ENCODE measurements at regions not wholly inside any gene's neighbourhood (a gene's known extent, or its start where the extent isn't known, plus 50 kb on each side); places are given as distances from the start of the nearest gene placed in this dataset.

DNA sequence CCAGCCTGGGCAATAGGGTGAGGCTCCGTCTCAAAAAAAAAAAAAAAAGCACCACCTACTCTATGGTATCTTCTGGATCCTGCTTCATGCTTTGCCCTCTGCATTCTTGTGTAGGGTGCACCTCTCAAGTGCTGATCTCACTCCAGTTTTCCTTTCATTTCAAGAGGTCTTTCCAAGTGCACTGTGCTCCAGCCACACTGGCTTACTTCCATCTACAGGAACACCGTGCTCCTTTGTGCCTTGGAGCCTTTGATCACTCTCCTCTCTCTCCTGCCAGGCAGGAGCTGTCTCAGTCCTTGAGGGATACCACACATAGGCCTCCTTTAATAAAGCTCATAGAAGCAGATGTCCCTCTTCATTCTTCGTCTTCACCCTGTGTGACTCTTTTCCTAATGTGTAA is 55.4 kb upstream of the GREM2 start:
- H2AFZ ChIP-seq (ENCODE audit: control insufficient read depth, low read depth, low read length), result no peak overlapping the region
- H3K4me3 ChIP-seq, result no peak overlapping the region
- ChIA-PET RAD21 (ENCODE audit: unreplicated experiment) (no interaction called here), POLR2A (no interaction called here), SMC1A (ENCODE audit: uncharacterized antibody, unreplicated experiment) (no interaction called here), CTCF (no interaction called here)
- H4K20me1 ChIP-seq (ENCODE audit: control insufficient read depth, insufficient read depth), result no peaks in the 10 kb centered on the region
- TF ChIP-seq, protein P1, sequence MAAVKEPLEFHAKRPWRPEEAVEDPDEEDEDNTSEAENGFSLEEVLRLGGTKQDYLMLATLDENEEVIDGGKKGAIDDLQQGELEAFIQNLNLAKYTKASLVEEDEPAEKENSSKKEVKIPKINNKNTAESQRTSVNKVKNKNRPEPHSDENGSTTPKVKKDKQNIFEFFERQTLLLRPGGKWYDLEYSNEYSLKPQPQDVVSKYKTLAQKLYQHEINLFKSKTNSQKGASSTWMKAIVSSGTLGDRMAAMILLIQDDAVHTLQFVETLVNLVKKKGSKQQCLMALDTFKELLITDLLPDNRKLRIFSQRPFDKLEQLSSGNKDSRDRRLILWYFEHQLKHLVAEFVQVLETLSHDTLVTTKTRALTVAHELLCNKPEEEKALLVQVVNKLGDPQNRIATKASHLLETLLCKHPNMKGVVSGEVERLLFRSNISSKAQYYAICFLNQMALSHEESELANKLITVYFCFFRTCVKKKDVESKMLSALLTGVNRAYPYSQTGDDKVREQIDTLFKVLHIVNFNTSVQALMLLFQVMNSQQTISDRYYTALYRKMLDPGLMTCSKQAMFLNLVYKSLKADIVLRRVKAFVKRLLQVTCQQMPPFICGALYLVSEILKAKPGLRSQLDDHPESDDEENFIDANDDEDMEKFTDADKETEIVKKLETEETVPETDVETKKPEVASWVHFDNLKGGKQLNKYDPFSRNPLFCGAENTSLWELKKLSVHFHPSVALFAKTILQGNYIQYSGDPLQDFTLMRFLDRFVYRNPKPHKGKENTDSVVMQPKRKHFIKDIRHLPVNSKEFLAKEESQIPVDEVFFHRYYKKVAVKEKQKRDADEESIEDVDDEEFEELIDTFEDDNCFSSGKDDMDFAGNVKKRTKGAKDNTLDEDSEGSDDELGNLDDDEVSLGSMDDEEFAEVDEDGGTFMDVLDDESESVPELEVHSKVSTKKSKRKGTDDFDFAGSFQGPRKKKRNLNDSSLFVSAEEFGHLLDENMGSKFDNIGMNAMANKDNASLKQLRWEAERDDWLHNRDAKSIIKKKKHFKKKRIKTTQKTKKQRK (IDR thresholded peaks at IDR 0.05; ENCODE audit: low read depth, low read length), result no peak
- TF ChIP-seq ZNF217 (IDR thresholded peaks at IDR 0.05), result no peak
- no peak for TF ChIP-seq ZNF24 (IDR thresholded peaks at IDR 0.05)
- no peak for TF ChIP-seq SUZ12 (IDR thresholded peaks at IDR 0.05; ENCODE audit: unreplicated experiment)
- TF ChIP-seq EGR1 (IDR thresholded peaks at IDR 0.05; ENCODE audit: borderline replicate concordance in 1 of 2, low read depth in 2 of 2, low read length in 2 of 2), result no peak
- TF ChIP-seq SMARCA5 (IDR thresholded peaks at IDR 0.05), result no peak
- no peak for TF ChIP-seq NR2F1 (conservative IDR thresholded peaks at IDR 0.05)
- TF ChIP-seq, protein P2, sequence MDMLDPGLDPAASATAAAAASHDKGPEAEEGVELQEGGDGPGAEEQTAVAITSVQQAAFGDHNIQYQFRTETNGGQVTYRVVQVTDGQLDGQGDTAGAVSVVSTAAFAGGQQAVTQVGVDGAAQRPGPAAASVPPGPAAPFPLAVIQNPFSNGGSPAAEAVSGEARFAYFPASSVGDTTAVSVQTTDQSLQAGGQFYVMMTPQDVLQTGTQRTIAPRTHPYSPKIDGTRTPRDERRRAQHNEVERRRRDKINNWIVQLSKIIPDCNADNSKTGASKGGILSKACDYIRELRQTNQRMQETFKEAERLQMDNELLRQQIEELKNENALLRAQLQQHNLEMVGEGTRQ (IDR thresholded peaks at IDR 0.05; ENCODE audit: borderline replicate concordance, low read depth, low read length), result no peak
- no peak for TF ChIP-seq MEF2B (IDR thresholded peaks at IDR 0.05; ENCODE audit: partially characterized antibody, poor library complexity, severe bottlenecking)
- no peak for TF ChIP-seq JUNB (IDR thresholded peaks at IDR 0.05)
- no peak for TF ChIP-seq NFYA (IDR thresholded peaks at IDR 0.05; ENCODE audit: borderline replicate concordance, low read depth, low read length)
- no peak for TF ChIP-seq CHD1 (IDR thresholded peaks at IDR 0.05; ENCODE audit: low read depth, low read length)
- no peak for TF ChIP-seq SUPT20H (IDR thresholded peaks at IDR 0.05; ENCODE audit: borderline replicate concordance, control insufficient read depth, low read depth, low read length)
- no peak for TF ChIP-seq SIX5 (IDR thresholded peaks at IDR 0.05; ENCODE audit: low read depth, low read length, severe bottlenecking)
- TF ChIP-seq YBX1 (IDR thresholded peaks at IDR 0.05), result no peak
- no peak for TF ChIP-seq RAD51 (IDR thresholded peaks at IDR 0.05)
- H3K9ac ChIP-seq (ENCODE audit: control insufficient read depth, insufficient read depth, low read length), result no peak overlapping the region
- FAIRE-seq, result no peak
- no peak for DNase-seq (ENCODE audit: low read depth, low spot score)
- H3K79me2 ChIP-seq (ENCODE audit: control insufficient read depth, insufficient read depth, low read length), result no peaks in the 10 kb centered on the region
- H3K27me3 ChIP-seq (replicated peaks in 1 of 2; ENCODE audit: control insufficient read depth in 2 of 2, insufficient read depth in 2 of 2, low read length in 1 of 2), result no peaks in the 10 kb centered on the region
- no peaks in the 10 kb centered on the region for H3K36me3 ChIP-seq (ENCODE audit: control insufficient read depth in 2 of 2, insufficient read depth in 2 of 2, low read length in 1 of 2)
- no peak for ATAC-seq
- in situ Hi-C loops (cut with MboI), result no loop called here
- H3K9me3 ChIP-seq (replicated peaks; ENCODE audit: control insufficient read depth, insufficient read depth, low read length), result no peaks in the 10 kb centered on the region
- no peaks in the 10 kb centered on the region for H3K4me1 ChIP-seq (ENCODE audit: control insufficient read depth, insufficient read depth, low read length)
- intact Hi-C loops (cut with micrococcal nuclease; ENCODE audit: unreplicated experiment), result no loop called here
- BruUV-seq (replicated peaks), result no TSS peak
- WGBS (ENCODE audit: insufficient coverage, insufficient replicate concordance, low lambda C conversion rate, missing lambda C conversion rate), result 29% methylated on average over 2 of the region's 3 CpGs
- no peak overlapping the region for H3K4me2 ChIP-seq (ENCODE audit: control insufficient read depth, insufficient read depth)
- no peak overlapping the region for H3K27ac ChIP-seq (ENCODE audit: control insufficient read depth, insufficient read depth)
